ENCODE measurements at regions not wholly inside any gene's neighbourhood (a gene's known extent, or its start where the extent isn't known, plus 50 kb on each side); places are given as distances from the start of the nearest gene placed in this dataset.

GRCh38 chr2:195404651-195405050 is 252.4 kb upstream of the SLC39A10 start:
- no peak for DNase-seq

GRCh38 chr2:195396479-195396878 is 260.5 kb upstream of the SLC39A10 start:
- no peak for DNase-seq

GRCh38 chr2:195395362-195395761 is 261.7 kb upstream of the SLC39A10 start:
- no peak for DNase-seq

GRCh38 chr2:195392446-195393336 is 264.3 kb upstream of the SLC39A10 start:
- no peak for DNase-seq

GRCh38 chr2:195390686-195391321 is 266.2 kb upstream of the SLC39A10 start:
- no peak for DNase-seq

- no peak for DNase-seq
Observed at GRCh38 chr2:195388028-195388427, 269.0 kb upstream of the SLC39A10 start.

- no peak for DNase-seq
Observed at GRCh38 chr2:195382186-195382585, 274.8 kb upstream of the SLC39A10 start.

GRCh38 chr2:195370167-195370943 is 286.7 kb upstream of the SLC39A10 start:
- DNase-seq: no peak

- no peak for DNase-seq
Observed at GRCh38 chr2:195369218-195369587, 287.8 kb upstream of the SLC39A10 start.

- no peak for DNase-seq
Observed at GRCh38 chr2:195368249-195369217, 288.5 kb upstream of the SLC39A10 start.

GRCh38 chr2:195367809-195368208 is 289.2 kb upstream of the SLC39A10 start:
- DNase-seq: no peak

- DNase-seq: no peak
Observed at GRCh38 chr2:195364015-195364965, 292.7 kb upstream of the SLC39A10 start.

GRCh38 chr2:195363496-195363895 is 293.5 kb upstream of the SLC39A10 start:
- DNase-seq: no peak

- DNase-seq: peak in 1 of 3 experiments; percentile 40
Observed at GRCh38 chr2:195360242-195360641, 296.8 kb upstream of the SLC39A10 start.

- no peak for DNase-seq
Observed at GRCh38 chr2:195359043-195359735, 297.8 kb upstream of the SLC39A10 start.

GRCh38 chr2:195356920-195357440 is 300.0 kb upstream of the SLC39A10 start:
- DNase-seq: no peak

GRCh38 chr2:195356026-195356425 is 301.0 kb upstream of the SLC39A10 start:
- no peak for DNase-seq

- peak in 1 of 3 experiments; percentile 10 for DNase-seq
Observed at GRCh38 chr2:195352581-195352980, 304.4 kb upstream of the SLC39A10 start.

GRCh38 chr2:195343942-195344530 is 313.0 kb upstream of the SLC39A10 start:
- DNase-seq: no peak

- no peak for DNase-seq
Observed at GRCh38 chr2:195343540-195343939, 313.5 kb upstream of the SLC39A10 start.

All from NCI-H1417 (cell line).